ENCODE measurements at regions not wholly inside any gene's neighbourhood (a gene's known extent, or its start where the extent isn't known, plus 50 kb on each side); places are given as distances from the start of the nearest gene placed in this dataset.

DNA sequence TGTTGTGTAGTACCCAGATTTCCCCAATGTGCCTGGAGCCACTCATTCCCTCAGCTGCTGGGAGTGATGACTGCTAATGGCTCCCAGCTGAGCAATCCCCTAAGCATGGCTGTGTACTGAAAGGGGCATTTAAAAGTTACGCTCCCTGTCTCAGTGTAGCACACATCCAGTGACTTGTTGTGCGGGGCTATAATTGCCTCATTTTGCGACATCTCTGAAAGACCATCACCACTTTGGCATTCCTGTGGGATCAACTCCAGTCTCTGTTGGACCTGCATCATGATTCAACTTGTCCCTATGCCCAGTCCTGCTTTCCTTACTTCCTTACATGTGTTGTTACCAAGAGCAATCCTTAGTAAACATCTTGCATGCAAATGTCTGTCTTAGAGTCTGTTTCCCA, 201.2 kb upstream of the MPDZ start:
- Histone ChIP-seq H3K9ac (ENCODE audit: insufficient read depth in 1 of 2, low read depth in 2 of 2, low read length in 2 of 2) (no peak overlapping the region), H3K4me2 (ENCODE audit: insufficient read depth, low read length) (no peak overlapping the region), H3K79me2 (ENCODE audit: control insufficient read depth, insufficient read depth, low read length) (no peaks in the 10 kb centered on the region), H2AFZ (ENCODE audit: low read depth, low read length) (no peak overlapping the region), H3K9me3 (replicated peaks; ENCODE audit: control insufficient read depth, insufficient read depth, low read depth, low read length) (no peaks in the 10 kb centered on the region), H3K27me3 (ENCODE audit: control insufficient read depth in 2 of 2, insufficient read depth in 2 of 2, low read length in 2 of 2) (no peaks in the 10 kb centered on the region), H4K20me1 (replicated peaks; ENCODE audit: control insufficient read depth, insufficient read depth, low read length) (no peaks in the 10 kb centered on the region), H3K36me3 (ENCODE audit: control insufficient read depth, insufficient read depth, low read length) (no peaks in the 10 kb centered on the region), H3K9me1 (ENCODE audit: control insufficient read depth, insufficient read depth, low read length) (no peaks in the 10 kb centered on the region), H3K4me1 (replicated peaks in 1 of 2; ENCODE audit: control insufficient read depth in 2 of 2, insufficient read depth in 2 of 2, low read length in 2 of 2) (no peaks in the 10 kb centered on the region), H3K27ac (ENCODE audit: extremely low read depth, low read depth, low read length) (no peak overlapping the region), H3K4me3 (no peak overlapping the region)
- 0% methylated on average over 3 of the region's 3 CpGs for WGBS (ENCODE audit: insufficient coverage, low coverage, missing lambda C conversion rate)
- TF ChIP-seq RBFOX2 (IDR thresholded peaks at IDR 0.05; ENCODE audit: low read depth, low read length) (no peak), DIDO1 (tag; IDR thresholded peaks at IDR 0.05; ENCODE audit: low read depth) (no peak), HDAC3 (IDR thresholded peaks at IDR 0.05; ENCODE audit: borderline replicate concordance, partially characterized antibody) (no peak), ZFP1 (CRISPR knock-in tag; IDR thresholded peaks at IDR 0.05) (no peak), ZC3H4 (CRISPR knock-in tag; IDR thresholded peaks at IDR 0.05; ENCODE audit: borderline replicate concordance) (no peak), SIN3A (IDR thresholded peaks at IDR 0.05; ENCODE audit: borderline replicate concordance in 2 of 2, control insufficient read depth in 1 of 2, low read depth in 2 of 2, low read length in 2 of 2) (no peak), HDAC6 (IDR thresholded peaks at IDR 0.05; ENCODE audit: low read depth, low read length) (no peak)
- TF ChIP-seq, protein P1, sequence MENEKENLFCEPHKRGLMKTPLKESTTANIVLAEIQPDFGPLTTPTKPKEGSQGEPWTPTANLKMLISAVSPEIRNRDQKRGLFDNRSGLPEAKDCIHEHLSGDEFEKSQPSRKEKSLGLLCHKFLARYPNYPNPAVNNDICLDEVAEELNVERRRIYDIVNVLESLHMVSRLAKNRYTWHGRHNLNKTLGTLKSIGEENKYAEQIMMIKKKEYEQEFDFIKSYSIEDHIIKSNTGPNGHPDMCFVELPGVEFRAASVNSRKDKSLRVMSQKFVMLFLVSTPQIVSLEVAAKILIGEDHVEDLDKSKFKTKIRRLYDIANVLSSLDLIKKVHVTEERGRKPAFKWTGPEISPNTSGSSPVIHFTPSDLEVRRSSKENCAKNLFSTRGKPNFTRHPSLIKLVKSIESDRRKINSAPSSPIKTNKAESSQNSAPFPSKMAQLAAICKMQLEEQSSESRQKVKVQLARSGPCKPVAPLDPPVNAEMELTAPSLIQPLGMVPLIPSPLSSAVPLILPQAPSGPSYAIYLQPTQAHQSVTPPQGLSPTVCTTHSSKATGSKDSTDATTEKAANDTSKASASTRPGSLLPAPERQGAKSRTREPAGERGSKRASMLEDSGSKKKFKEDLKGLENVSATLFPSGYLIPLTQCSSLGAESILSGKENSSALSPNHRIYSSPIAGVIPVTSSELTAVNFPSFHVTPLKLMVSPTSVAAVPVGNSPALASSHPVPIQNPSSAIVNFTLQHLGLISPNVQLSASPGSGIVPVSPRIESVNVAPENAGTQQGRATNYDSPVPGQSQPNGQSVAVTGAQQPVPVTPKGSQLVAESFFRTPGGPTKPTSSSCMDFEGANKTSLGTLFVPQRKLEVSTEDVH (IDR thresholded peaks at IDR 0.05; ENCODE audit: low read depth, partially characterized antibody) = no peak
- TF ChIP-seq, protein P2, sequence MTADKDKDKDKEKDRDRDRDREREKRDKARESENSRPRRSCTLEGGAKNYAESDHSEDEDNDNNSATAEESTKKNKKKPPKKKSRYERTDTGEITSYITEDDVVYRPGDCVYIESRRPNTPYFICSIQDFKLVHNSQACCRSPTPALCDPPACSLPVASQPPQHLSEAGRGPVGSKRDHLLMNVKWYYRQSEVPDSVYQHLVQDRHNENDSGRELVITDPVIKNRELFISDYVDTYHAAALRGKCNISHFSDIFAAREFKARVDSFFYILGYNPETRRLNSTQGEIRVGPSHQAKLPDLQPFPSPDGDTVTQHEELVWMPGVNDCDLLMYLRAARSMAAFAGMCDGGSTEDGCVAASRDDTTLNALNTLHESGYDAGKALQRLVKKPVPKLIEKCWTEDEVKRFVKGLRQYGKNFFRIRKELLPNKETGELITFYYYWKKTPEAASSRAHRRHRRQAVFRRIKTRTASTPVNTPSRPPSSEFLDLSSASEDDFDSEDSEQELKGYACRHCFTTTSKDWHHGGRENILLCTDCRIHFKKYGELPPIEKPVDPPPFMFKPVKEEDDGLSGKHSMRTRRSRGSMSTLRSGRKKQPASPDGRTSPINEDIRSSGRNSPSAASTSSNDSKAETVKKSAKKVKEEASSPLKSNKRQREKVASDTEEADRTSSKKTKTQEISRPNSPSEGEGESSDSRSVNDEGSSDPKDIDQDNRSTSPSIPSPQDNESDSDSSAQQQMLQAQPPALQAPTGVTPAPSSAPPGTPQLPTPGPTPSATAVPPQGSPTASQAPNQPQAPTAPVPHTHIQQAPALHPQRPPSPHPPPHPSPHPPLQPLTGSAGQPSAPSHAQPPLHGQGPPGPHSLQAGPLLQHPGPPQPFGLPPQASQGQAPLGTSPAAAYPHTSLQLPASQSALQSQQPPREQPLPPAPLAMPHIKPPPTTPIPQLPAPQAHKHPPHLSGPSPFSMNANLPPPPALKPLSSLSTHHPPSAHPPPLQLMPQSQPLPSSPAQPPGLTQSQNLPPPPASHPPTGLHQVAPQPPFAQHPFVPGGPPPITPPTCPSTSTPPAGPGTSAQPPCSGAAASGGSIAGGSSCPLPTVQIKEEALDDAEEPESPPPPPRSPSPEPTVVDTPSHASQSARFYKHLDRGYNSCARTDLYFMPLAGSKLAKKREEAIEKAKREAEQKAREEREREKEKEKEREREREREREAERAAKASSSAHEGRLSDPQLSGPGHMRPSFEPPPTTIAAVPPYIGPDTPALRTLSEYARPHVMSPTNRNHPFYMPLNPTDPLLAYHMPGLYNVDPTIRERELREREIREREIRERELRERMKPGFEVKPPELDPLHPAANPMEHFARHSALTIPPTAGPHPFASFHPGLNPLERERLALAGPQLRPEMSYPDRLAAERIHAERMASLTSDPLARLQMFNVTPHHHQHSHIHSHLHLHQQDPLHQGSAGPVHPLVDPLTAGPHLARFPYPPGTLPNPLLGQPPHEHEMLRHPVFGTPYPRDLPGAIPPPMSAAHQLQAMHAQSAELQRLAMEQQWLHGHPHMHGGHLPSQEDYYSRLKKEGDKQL (CRISPR knock-in tag; IDR thresholded peaks at IDR 0.05; ENCODE audit: borderline replicate concordance) = no peak
- TF ChIP-seq, protein P3, sequence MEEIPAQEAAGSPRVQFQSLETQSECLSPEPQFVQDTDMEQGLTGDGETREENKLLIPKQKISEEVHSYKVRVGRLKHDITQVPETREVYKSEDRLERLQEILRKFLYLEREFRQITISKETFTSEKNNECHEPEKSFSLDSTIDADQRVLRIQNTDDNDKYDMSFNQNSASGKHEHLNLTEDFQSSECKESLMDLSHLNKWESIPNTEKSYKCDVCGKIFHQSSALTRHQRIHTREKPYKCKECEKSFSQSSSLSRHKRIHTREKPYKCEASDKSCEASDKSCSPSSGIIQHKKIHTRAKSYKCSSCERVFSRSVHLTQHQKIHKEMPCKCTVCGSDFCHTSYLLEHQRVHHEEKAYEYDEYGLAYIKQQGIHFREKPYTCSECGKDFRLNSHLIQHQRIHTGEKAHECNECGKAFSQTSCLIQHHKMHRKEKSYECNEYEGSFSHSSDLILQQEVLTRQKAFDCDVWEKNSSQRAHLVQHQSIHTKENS (CRISPR knock-in tag; IDR thresholded peaks at IDR 0.05) = no peak
- TF ChIP-seq, protein P4, sequence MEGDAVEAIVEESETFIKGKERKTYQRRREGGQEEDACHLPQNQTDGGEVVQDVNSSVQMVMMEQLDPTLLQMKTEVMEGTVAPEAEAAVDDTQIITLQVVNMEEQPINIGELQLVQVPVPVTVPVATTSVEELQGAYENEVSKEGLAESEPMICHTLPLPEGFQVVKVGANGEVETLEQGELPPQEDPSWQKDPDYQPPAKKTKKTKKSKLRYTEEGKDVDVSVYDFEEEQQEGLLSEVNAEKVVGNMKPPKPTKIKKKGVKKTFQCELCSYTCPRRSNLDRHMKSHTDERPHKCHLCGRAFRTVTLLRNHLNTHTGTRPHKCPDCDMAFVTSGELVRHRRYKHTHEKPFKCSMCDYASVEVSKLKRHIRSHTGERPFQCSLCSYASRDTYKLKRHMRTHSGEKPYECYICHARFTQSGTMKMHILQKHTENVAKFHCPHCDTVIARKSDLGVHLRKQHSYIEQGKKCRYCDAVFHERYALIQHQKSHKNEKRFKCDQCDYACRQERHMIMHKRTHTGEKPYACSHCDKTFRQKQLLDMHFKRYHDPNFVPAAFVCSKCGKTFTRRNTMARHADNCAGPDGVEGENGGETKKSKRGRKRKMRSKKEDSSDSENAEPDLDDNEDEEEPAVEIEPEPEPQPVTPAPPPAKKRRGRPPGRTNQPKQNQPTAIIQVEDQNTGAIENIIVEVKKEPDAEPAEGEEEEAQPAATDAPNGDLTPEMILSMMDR (IDR thresholded peaks at IDR 0.05 in 2 of 3, conservative IDR thresholded peaks at IDR 0.05 in 1 of 3; ENCODE audit: insufficient read depth in 2 of 3, low read depth in 1 of 3, low read length in 3 of 3) = no peak
- POLR2A ChIA-PET = interaction anchor here (0.6 kb wide), 1 partner anchor 480 kb away, joined by 3 read pairs; no protein-coding TSS in a partner anchor
- intact Hi-C loops (cut with micrococcal nuclease) = no loop called here
- no TSS peak for BruUV-seq (replicated peaks)
- DNase-seq (ENCODE audit: extremely low read depth in 1 of 4, low spot score in 3 of 4) (no peak), ATAC-seq (no peak), FAIRE-seq (no peak)
- in situ Hi-C loops (cut with MboI) = no loop called here
- CTCF ChIA-PET (ENCODE audit: low intra/inter-chr PET ratio) = no interaction called here

Data from K562 (cell line).